C4-2B (cell line): ENCODE measurements at regions not wholly inside any gene's neighbourhood (a gene's known extent, or its start where the extent isn't known, plus 50 kb on each side); places are given as distances from the start of the nearest gene placed in this dataset.

Experiments
- H3K27ac ChIP-seq: fragments of 450-650 bp; 2 replicates; pipeline ENCODE4 v1.5.1; 2017
- CTCF ChIP-seq: fragments of 450-650 bp; conservative IDR thresholded peaks from 2 replicates; pipeline ENCODE4 v1.5.1; 2017; ENCODE audit warnings: mild to moderate bottlenecking
- ZFX ChIP-seq: fragments of 450-650 bp; IDR thresholded peaks from 2 replicates; pipeline ENCODE4 v1.6.1; 2017

GRCh38 chr9:108060175-108060574 lies 570.6 kb upstream of the KLF4 start:
- TF ChIP-seq CTCF = no peak
- TF ChIP-seq ZFX = no peak
- no peak overlapping the region for H3K27ac ChIP-seq

DNA sequence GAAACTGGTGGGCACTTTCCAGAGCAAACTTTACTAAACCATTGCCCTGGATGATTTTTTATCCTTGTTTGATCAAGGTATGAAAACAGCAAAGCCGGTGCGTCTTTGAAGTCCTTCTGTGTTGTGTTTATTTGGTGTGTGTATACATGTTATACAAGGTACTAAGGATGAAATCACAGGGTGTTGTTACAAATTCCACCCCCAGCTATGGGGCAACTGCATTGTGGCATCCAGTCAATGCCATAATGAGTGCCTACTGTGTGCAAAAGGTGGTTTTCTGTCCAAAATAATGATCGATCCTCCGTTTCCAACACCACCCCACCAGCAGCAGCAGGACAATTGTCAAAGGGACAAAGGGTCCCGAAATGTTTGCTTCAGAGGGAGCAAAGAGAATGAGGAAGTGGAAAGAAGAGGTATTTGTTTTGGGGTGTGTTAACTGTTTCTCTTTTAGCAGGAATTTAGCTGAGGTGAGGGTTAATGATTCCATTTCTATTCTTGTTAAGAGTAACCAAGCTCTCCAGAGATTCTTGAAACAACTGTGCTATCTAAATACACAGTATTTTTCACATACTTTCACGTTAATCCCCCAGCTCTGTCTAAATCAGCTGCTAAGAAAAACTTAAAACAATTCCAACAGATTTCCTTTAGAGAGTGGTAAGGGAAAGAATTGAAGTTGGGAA lies 568.7 kb upstream of the KLF4 start:
- H3K27ac ChIP-seq = no peak overlapping the region
- TF ChIP-seq CTCF (no peak), ZFX (no peak)

GRCh38 chr9:108057421-108058134 lies 568.0 kb upstream of the KLF4 start:
- no peak overlapping the region for H3K27ac ChIP-seq

GRCh38 chr9:108056805-108057386 lies 567.3 kb upstream of the KLF4 start:
- no peak overlapping the region for H3K27ac ChIP-seq
- TF ChIP-seq CTCF (no peak), ZFX (no peak)

More at GRCh38 chr9:108057421-108058134, 568.0 kb upstream of the KLF4 start:
- no peak for TF ChIP-seq CTCF
- no peak for TF ChIP-seq ZFX

GRCh38 chr9:108056084-108056804 lies 566.7 kb upstream of the KLF4 start:
- no peak overlapping the region for H3K27ac ChIP-seq
- TF ChIP-seq ZFX (no peak), CTCF (no peak)

GRCh38 chr9:108054131-108054630 lies 564.6 kb upstream of the KLF4 start:
- peak overlapping the region; percentile 59; the same call in 1 of the 2 replicates for H3K27ac ChIP-seq
- no peak for TF ChIP-seq ZFX
- TF ChIP-seq CTCF = no peak
